Activated CD8-positive, alpha-beta memory T cell treated with anti-CD3 and anti-CD28 coated beads for 36 hours (primary cell): ENCODE measurements at regions not wholly inside any gene's neighbourhood (a gene's known extent, or its start where the extent isn't known, plus 50 kb on each side); places are given as distances from the start of the nearest gene placed in this dataset.

Experiments used
- CTCF ChIA-PET: fragments of 350-600 bp; sonication (Branson Sonifier 250); formaldehyde crosslinking; loops from one replicate; lab custom pipeline; 2021; ENCODE audit warnings: antibody characterized with exemption; lab: Charles Lee
- POLR2A ChIA-PET: fragments of 350-600 bp; sonication (Branson Sonifier 250); formaldehyde crosslinking; loops from one replicate; lab custom pipeline; 2021; ENCODE audit warnings: antibody characterized with exemption; lab: Charles Lee

- ChIA-PET CTCF (no interaction called here), POLR2A (no interaction called here)
Observed at GRCh38 chr15:66832664-66833063, 130.6 kb downstream of the SMAD6 start.

DNA sequence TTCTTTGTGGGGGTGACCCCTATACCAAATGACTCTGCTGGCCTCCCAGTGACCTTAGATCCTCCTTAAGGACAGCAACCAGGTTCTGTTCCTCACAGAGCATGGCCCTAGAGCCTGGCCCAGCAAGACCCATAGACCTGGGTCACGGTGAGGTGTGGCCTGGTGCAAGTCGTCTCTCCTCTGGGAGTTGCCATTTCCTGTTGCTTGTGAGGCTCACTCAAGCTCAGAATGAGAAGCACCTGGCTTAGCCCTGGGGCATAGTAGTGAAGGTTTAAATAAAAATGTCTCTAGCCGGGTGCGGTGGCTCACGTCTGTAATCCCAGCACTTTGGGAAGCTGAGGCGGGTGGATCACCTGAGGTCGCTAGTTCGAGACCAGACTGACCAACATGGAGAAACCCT is 131.3 kb downstream of the SMAD6 start:
- CTCF ChIA-PET, result no interaction called here
- POLR2A ChIA-PET, result no interaction called here

GRCh38 chr15:66833803-66834202 is 131.8 kb downstream of the SMAD6 start:
- CTCF ChIA-PET, result interaction anchor here (0.7 kb wide), 1 partner anchor 18 kb away, joined by 3 read pairs; no protein-coding TSS in a partner anchor
- POLR2A ChIA-PET, result no interaction called here

- ChIA-PET POLR2A (no interaction called here), CTCF (no interaction called here)
Observed at GRCh38 chr15:66834881-66835878, 133.1 kb downstream of the SMAD6 start.

GRCh38 chr15:66836231-66837030 is 134.4 kb downstream of the SMAD6 start:
- POLR2A ChIA-PET, result no interaction called here
- CTCF ChIA-PET, result interaction anchor here (0.8 kb wide), 1 partner anchor 9 kb away, joined by 3 read pairs; no protein-coding TSS in a partner anchor

DNA sequence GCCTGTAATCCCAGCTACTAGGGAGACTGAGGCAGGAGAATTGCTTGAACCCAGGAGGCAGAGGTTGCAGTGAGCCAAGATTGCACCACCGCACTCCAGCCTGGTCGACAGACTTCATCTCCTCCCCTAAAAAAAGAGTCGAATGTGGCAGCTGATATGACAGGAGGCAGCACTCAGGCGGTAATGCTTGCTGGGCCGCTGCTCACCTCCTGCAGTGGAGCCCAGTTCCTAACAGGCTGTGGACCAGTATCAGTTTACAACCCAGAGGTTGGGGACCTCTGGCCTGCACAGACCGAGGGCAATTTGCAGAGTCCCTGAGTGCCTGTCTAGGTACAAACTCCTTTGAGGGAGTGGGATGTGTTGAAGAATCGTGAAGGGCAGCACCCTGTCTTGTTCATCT is 136.2 kb downstream of the SMAD6 start:
- POLR2A ChIA-PET, result no interaction called here
- CTCF ChIA-PET, result no interaction called here

- CTCF ChIA-PET, result no interaction called here
- POLR2A ChIA-PET, result no interaction called here
Observed at GRCh38 chr15:66838671-66839239, 136.7 kb downstream of the SMAD6 start.

GRCh38 chr15:66839506-66840112 is 137.6 kb downstream of the SMAD6 start:
- CTCF ChIA-PET, result no interaction called here
- POLR2A ChIA-PET, result interaction anchor here (0.8 kb wide), 1 partner anchor 48 kb away, joined by 3 read pairs; no protein-coding TSS in a partner anchor

DNA sequence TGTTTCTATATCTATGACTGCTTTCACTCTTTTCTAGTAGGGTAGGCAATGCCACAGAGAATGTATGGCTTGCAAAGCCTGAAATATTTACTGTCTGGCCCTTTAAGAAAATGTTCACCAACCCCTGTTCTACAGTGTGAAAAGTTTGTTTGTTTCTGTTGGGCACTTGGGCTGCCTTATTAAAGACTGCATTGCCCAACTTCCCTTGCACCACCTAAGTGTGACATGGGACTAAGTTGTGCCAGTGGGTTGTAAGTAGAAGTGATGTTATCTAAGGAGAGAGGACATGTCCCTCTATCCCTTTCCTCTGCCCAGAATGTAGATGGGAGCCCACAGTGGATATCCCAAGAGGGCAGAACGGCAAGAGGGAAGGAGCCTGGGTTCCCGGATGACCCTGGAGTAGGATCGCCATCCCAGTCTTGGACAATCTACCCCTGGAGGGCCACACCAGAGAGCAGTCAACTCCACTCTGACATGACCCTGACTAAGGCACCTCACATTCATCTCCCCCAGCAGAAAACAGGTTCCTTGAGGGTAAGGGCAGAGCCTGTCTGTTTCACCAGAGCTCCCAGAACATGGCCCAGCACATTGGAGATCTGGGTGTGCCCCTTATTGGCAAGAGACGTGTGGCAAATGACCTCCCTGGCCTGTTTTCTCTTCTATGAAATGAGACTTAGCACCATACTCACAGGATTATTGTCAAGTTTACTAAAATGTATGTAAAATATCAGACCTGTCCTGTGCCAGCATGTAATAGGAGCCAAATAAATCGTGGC is 138.8 kb downstream of the SMAD6 start:
- POLR2A ChIA-PET, result interaction anchor here (0.8 kb wide), 1 partner anchor 49 kb away, joined by 3 read pairs; no protein-coding TSS in a partner anchor

DNA sequence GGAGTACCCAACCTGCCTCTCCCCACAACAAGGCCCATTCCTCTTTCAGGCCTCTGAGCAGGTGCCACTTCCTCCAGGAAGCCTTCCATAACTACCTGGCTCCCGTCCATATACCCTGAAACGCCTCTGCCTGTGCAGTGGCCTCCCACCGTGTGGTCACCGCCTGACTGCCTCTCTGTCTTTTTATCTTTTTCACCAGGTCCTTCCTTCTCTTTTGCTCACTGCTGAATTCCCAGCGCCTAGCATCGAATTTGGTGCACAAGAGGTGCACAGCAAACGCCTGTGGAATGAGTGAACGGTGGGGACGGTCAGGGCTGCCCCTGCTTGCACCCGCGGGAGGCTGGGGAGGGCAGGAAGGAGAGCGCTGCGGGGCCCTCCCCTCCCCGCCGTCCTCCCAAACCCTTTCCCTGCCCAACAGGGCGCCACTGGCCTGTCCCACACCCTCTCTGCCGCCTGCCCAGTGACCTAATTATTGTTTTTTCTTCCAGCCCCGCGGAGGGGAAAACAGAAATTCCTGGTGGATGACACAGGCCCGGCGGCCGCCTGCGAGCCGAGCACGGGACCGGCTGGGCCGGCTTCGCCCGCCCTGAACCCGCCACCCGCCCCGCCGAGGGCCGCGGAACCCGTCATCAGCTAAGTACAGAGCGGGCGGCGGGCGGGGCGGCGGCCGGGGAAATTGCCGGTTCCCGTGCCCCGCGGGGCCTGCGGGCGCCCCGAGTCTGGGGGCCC is 140.1 kb downstream of the SMAD6 start:
- CTCF ChIA-PET, result interaction anchor here (1.8 kb wide), 1 partner anchor 10 kb away, joined by 6 read pairs; no protein-coding TSS in a partner anchor
- POLR2A ChIA-PET, result no interaction called here

More for the DNA sequence above, 138.8 kb downstream of the SMAD6 start:
- CTCF ChIA-PET, result no interaction called here

GRCh38 chr15:66842710-66843441 is 140.8 kb downstream of the SMAD6 start:
- ChIA-PET POLR2A (no interaction called here), CTCF (interaction anchor here (1.8 kb wide), 1 partner anchor 9 kb away, joined by 6 read pairs; no protein-coding TSS in a partner anchor)

DNA sequence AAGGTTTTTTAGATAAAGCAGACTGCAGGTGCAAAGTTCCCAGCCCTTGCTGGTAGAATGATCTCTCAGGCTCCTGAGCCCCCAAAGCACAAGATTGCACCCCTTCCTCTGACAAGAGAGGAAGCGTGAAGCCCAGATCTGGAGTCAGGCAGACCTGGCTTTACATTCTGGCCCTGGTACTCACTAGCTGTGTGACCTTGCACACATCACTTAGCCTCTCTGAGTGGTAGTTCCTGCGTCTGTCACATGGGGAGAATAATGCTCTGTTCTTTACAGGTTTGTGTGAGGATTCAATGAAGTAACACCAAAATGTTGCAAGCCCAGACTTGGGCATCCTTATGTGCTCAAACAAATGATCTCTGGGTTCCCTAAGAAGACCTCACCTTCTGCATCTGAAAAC is 141.5 kb downstream of the SMAD6 start:
- CTCF ChIA-PET, result interaction anchor here (1.8 kb wide), 1 partner anchor 8 kb away, joined by 6 read pairs; no protein-coding TSS in a partner anchor
- POLR2A ChIA-PET, result no interaction called here

GRCh38 chr15:66844041-66844746 is 142.2 kb downstream of the SMAD6 start:
- ChIA-PET CTCF (interaction anchor here (1.8 kb wide), 1 partner anchor 8 kb away, joined by 6 read pairs; no protein-coding TSS in a partner anchor), POLR2A (no interaction called here)

DNA sequence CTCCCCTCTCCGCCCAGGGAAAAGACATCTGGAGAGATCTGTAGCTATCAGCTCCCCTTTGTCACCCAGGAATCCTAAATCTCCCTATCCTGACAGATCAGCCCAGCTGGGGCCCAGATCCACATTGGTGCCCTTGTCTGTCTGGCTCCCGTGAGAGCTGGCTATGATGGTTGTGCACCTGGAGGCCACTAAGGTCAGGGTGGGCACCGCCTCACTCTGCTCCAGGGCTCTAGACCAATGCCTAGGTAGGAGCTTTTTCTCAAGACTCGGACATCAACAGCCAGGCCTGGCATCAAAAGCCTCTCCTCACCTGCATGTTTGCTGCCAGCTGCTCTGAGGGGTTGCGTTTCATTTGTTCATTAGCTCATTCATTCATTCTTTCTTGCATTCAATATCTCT is 142.7 kb downstream of the SMAD6 start:
- POLR2A ChIA-PET, result no interaction called here
- CTCF ChIA-PET, result interaction anchor here (0.7 kb wide), 1 partner anchor 55 kb away, joined by 3 read pairs; no protein-coding TSS in a partner anchor

GRCh38 chr15:66845266-66845785 is 143.3 kb downstream of the SMAD6 start:
- POLR2A ChIA-PET, result interaction anchor here (0.7 kb wide), 1 partner anchor 231 kb away, joined by 15 read pairs; no protein-coding TSS in a partner anchor
- CTCF ChIA-PET, result interaction anchor here (0.7 to 0.8 kb wide), 2 partner anchors 9 to 55 kb away, joined by 3 read pairs; no protein-coding TSS in a partner anchor

- ChIA-PET POLR2A (interaction anchor here (0.7 kb wide), 1 partner anchor 231 kb away, joined by 15 read pairs; no protein-coding TSS in a partner anchor), CTCF (interaction anchor here (0.8 kb wide), 1 partner anchor 10 kb away, joined by 3 read pairs; no protein-coding TSS in a partner anchor)
Observed at GRCh38 chr15:66846031-66846430, 144.0 kb downstream of the SMAD6 start.
